ENCODE measurements at regions not wholly inside any gene's neighbourhood (a gene's known extent, or its start where the extent isn't known, plus 50 kb on each side); places are given as distances from the start of the nearest gene placed in this dataset.

- ChIA-PET POLR2A (interaction anchor here (0.6 kb wide), 1 partner anchor 15 kb away, joined by 3 read pairs; no protein-coding TSS in a partner anchor), CTCF (ENCODE audit: unreplicated experiment) (no interaction called here)
- no TSS peak for BruUV-seq (replicated peaks)
- TF ChIP-seq EZH2phosphoT487 (IDR thresholded peaks at IDR 0.05; ENCODE audit: borderline replicate concordance, low read depth, low read length): no peak
- no peak for TF ChIP-seq CTCF (conservative IDR thresholded peaks at IDR 0.05; ENCODE audit: low read length)
- Histone ChIP-seq H4K20me1 (ENCODE audit: insufficient read depth, low read length) (no peaks in the 10 kb centered on the region), H3K9me2 (ENCODE audit: insufficient read depth, low read length) (no peaks in the 10 kb centered on the region), H3K4me3 (ENCODE audit: low read depth, low read length, poor library complexity, severe bottlenecking) (no peak overlapping the region), H3K4me1 (ENCODE audit: insufficient read depth, low read length, poor library complexity, severe bottlenecking) (no peaks in the 10 kb centered on the region), H3K4me2 (ENCODE audit: low read length) (no peak overlapping the region), H2AFZ (ENCODE audit: low read length) (no peak overlapping the region), H3K27ac (ENCODE audit: low read depth, low read length, poor library complexity, severe bottlenecking) (no peak overlapping the region), H3K9me3 (ENCODE audit: low read length) (no peaks in the 10 kb centered on the region), H3K36me3 (ENCODE audit: insufficient read depth, low read length) (no peaks in the 10 kb centered on the region), H3K79me2 (ENCODE audit: insufficient read depth, low read depth, low read length) (no peaks in the 10 kb centered on the region)
- intact Hi-C loops (cut with micrococcal nuclease; ENCODE audit: unreplicated experiment): no loop called here
- DNase-seq (ENCODE audit: low spot score): no peak
These were observed 232.7 kb downstream of the RASSF9 start for GRCh38 chr12:85603556-85603955.

GRCh38 chr12:85606455-85606854 is 229.8 kb downstream of the RASSF9 start:
- ChIA-PET CTCF (ENCODE audit: unreplicated experiment) (interaction anchor here (0.5 kb wide), 1 partner anchor 79 kb away, joined by 3 read pairs; no protein-coding TSS in a partner anchor), POLR2A (no interaction called here)
- H3K4me1 ChIP-seq (ENCODE audit: insufficient read depth, low read length, poor library complexity, severe bottlenecking): no peaks in the 10 kb centered on the region
- no peak overlapping the region for H3K4me3 ChIP-seq (ENCODE audit: low read depth, low read length, poor library complexity, severe bottlenecking)
- H3K27ac ChIP-seq (ENCODE audit: low read depth, low read length, poor library complexity, severe bottlenecking): no peak overlapping the region
- no peak overlapping the region for H3K4me2 ChIP-seq (ENCODE audit: low read length)
- H3K9me3 ChIP-seq (ENCODE audit: low read length): no peaks in the 10 kb centered on the region
- no peak overlapping the region for H2AFZ ChIP-seq (ENCODE audit: low read length)
- intact Hi-C loops (cut with micrococcal nuclease; ENCODE audit: unreplicated experiment): no loop called here
- H4K20me1 ChIP-seq (ENCODE audit: insufficient read depth, low read length): no peaks in the 10 kb centered on the region
- H3K36me3 ChIP-seq (ENCODE audit: insufficient read depth, low read length): no peaks in the 10 kb centered on the region
- BruUV-seq (replicated peaks): no TSS peak
- no peaks in the 10 kb centered on the region for H3K9me2 ChIP-seq (ENCODE audit: insufficient read depth, low read length)
- no peak for DNase-seq (ENCODE audit: low spot score)
- TF ChIP-seq CTCF (conservative IDR thresholded peaks at IDR 0.05; ENCODE audit: low read length) (no peak), EZH2phosphoT487 (IDR thresholded peaks at IDR 0.05; ENCODE audit: borderline replicate concordance, low read depth, low read length) (no peak)
- no peaks in the 10 kb centered on the region for H3K79me2 ChIP-seq (ENCODE audit: insufficient read depth, low read depth, low read length)

GRCh38 chr12:85609778-85610177 is 226.4 kb downstream of the RASSF9 start:
- Histone ChIP-seq H3K4me3 (ENCODE audit: low read depth, low read length, poor library complexity, severe bottlenecking) (no peak overlapping the region), H3K27ac (ENCODE audit: low read depth, low read length, poor library complexity, severe bottlenecking) (no peak overlapping the region), H3K4me1 (ENCODE audit: insufficient read depth, low read length, poor library complexity, severe bottlenecking) (no peaks in the 10 kb centered on the region), H3K79me2 (ENCODE audit: insufficient read depth, low read depth, low read length) (no peaks in the 10 kb centered on the region), H3K36me3 (ENCODE audit: insufficient read depth, low read length) (no peaks in the 10 kb centered on the region), H3K9me3 (ENCODE audit: low read length) (no peaks in the 10 kb centered on the region), H4K20me1 (ENCODE audit: insufficient read depth, low read length) (no peaks in the 10 kb centered on the region), H3K4me2 (ENCODE audit: low read length) (no peak overlapping the region), H3K9me2 (ENCODE audit: insufficient read depth, low read length) (no peaks in the 10 kb centered on the region), H2AFZ (ENCODE audit: low read length) (no peak overlapping the region)
- ChIA-PET POLR2A (no interaction called here), CTCF (ENCODE audit: unreplicated experiment) (no interaction called here)
- no TSS peak for BruUV-seq (replicated peaks)
- no peak for DNase-seq (ENCODE audit: low spot score)
- no peak for TF ChIP-seq EZH2phosphoT487 (IDR thresholded peaks at IDR 0.05; ENCODE audit: borderline replicate concordance, low read depth, low read length)
- TF ChIP-seq CTCF (conservative IDR thresholded peaks at IDR 0.05; ENCODE audit: low read length): no peak
- intact Hi-C loops (cut with micrococcal nuclease; ENCODE audit: unreplicated experiment): no loop called here

Measured in OCI-LY7 (cell line).